ENCODE measurements at regions not wholly inside any gene's neighbourhood (a gene's known extent, or its start where the extent isn't known, plus 50 kb on each side); places are given as distances from the start of the nearest gene placed in this dataset.

- no peaks in the 10 kb centered on the region for H3K9me3 Mint-ChIP-seq
- H3K27me3 Mint-ChIP-seq (ENCODE audit: low read depth), result peaks cover 3% of the 10 kb centered on the region
These were observed 96.3 kb upstream of the SLC44A3 start for GRCh38 chr1:94723894-94724293.

GRCh38 chr1:94723463-94723862 lies 96.7 kb upstream of the SLC44A3 start:
- H3K9me3 Mint-ChIP-seq, result no peaks in the 10 kb centered on the region
- ATAC-seq (no peak), DNase-seq (no peak)
- H3K4me1 Mint-ChIP-seq (ENCODE audit: low read depth), result no peaks in the 10 kb centered on the region
- H3K36me3 Mint-ChIP-seq (ENCODE audit: insufficient read depth), result no peaks in the 10 kb centered on the region
- H3K4me3 Mint-ChIP-seq, result no peak overlapping the region
- H3K27me3 Mint-ChIP-seq (ENCODE audit: low read depth), result peaks cover 3% of the 10 kb centered on the region

More at GRCh38 chr1:94723894-94724293, 96.3 kb upstream of the SLC44A3 start:
- Mint-ChIP-seq H3K4me3 (no peak overlapping the region), H3K4me1 (ENCODE audit: low read depth) (no peaks in the 10 kb centered on the region), H3K36me3 (ENCODE audit: insufficient read depth) (no peaks in the 10 kb centered on the region)
- no peak for DNase-seq
- ATAC-seq, result no peak

GRCh38 chr1:94722181-94722580 lies 98.0 kb upstream of the SLC44A3 start:
- no peak for ATAC-seq
- Mint-ChIP-seq H3K36me3 (ENCODE audit: insufficient read depth) (no peaks in the 10 kb centered on the region), H3K9me3 (no peaks in the 10 kb centered on the region), H3K4me1 (ENCODE audit: low read depth) (no peaks in the 10 kb centered on the region), H3K27me3 (ENCODE audit: low read depth) (peaks cover 3% of the 10 kb centered on the region), H3K4me3 (no peak overlapping the region)
- DNase-seq, result no peak

- H3K4me1 Mint-ChIP-seq (ENCODE audit: low read depth), result no peaks in the 10 kb centered on the region
- no peaks in the 10 kb centered on the region for H3K36me3 Mint-ChIP-seq (ENCODE audit: insufficient read depth)
- ATAC-seq, result no peak
- DNase-seq, result no peak
- H3K4me3 Mint-ChIP-seq, result no peak overlapping the region
- peaks cover 3% of the 10 kb centered on the region for H3K27me3 Mint-ChIP-seq (ENCODE audit: low read depth)
- no peaks in the 10 kb centered on the region for H3K9me3 Mint-ChIP-seq
These were observed 98.9 kb upstream of the SLC44A3 start for GRCh38 chr1:94721240-94721639.

- Mint-ChIP-seq H3K9me3 (no peaks in the 10 kb centered on the region), H3K4me3 (no peak overlapping the region), H3K4me1 (ENCODE audit: low read depth) (no peaks in the 10 kb centered on the region), H3K36me3 (ENCODE audit: insufficient read depth) (no peaks in the 10 kb centered on the region), H3K27me3 (ENCODE audit: low read depth) (peaks cover 3% of the 10 kb centered on the region)
- no peak for DNase-seq
- peak in 1 of 2 donors; percentile 43 for ATAC-seq
These were observed 100.0 kb upstream of the SLC44A3 start for GRCh38 chr1:94719926-94720793.

- ATAC-seq (no peak), DNase-seq (no peak)
- Mint-ChIP-seq H3K36me3 (ENCODE audit: insufficient read depth) (no peaks in the 10 kb centered on the region), H3K4me3 (no peak overlapping the region), H3K27me3 (ENCODE audit: low read depth) (peaks cover 2% of the 10 kb centered on the region), H3K4me1 (ENCODE audit: low read depth) (no peaks in the 10 kb centered on the region), H3K9me3 (no peaks in the 10 kb centered on the region)
These were observed 103.2 kb upstream of the SLC44A3 start for GRCh38 chr1:94716965-94717364.

- Mint-ChIP-seq H3K36me3 (ENCODE audit: insufficient read depth) (no peaks in the 10 kb centered on the region), H3K9me3 (no peaks in the 10 kb centered on the region), H3K4me3 (no peak overlapping the region), H3K27me3 (ENCODE audit: low read depth) (peaks cover 2% of the 10 kb centered on the region), H3K4me1 (ENCODE audit: low read depth) (no peaks in the 10 kb centered on the region)
- DNase-seq (no peak), ATAC-seq (no peak)
These were observed 104.8 kb upstream of the SLC44A3 start for GRCh38 chr1:94715321-94715720.

GRCh38 chr1:94714552-94714951 lies 105.6 kb upstream of the SLC44A3 start:
- Mint-ChIP-seq H3K36me3 (ENCODE audit: insufficient read depth) (no peaks in the 10 kb centered on the region), H3K27me3 (ENCODE audit: low read depth) (peaks cover 2% of the 10 kb centered on the region), H3K9me3 (no peaks in the 10 kb centered on the region), H3K4me3 (no peak overlapping the region), H3K4me1 (ENCODE audit: low read depth) (no peaks in the 10 kb centered on the region)
- DNase-seq (no peak), ATAC-seq (no peak)

- Mint-ChIP-seq H3K27me3 (ENCODE audit: low read depth) (peaks cover 2% of the 10 kb centered on the region), H3K4me3 (no peak overlapping the region), H3K36me3 (ENCODE audit: insufficient read depth) (no peaks in the 10 kb centered on the region), H3K4me1 (ENCODE audit: low read depth) (no peaks in the 10 kb centered on the region), H3K9me3 (no peaks in the 10 kb centered on the region)
- DNase-seq, result no peak
- no peak for ATAC-seq
These were observed 106.0 kb upstream of the SLC44A3 start for GRCh38 chr1:94714152-94714551.

GRCh38 chr1:94713472-94714141 lies 106.5 kb upstream of the SLC44A3 start:
- ATAC-seq, result peak in 1 of 2 donors; percentile 12
- Mint-ChIP-seq H3K27me3 (ENCODE audit: low read depth) (peaks cover 2% of the 10 kb centered on the region), H3K4me3 (no peak overlapping the region), H3K9me3 (no peaks in the 10 kb centered on the region), H3K36me3 (ENCODE audit: insufficient read depth) (no peaks in the 10 kb centered on the region), H3K4me1 (ENCODE audit: low read depth) (no peaks in the 10 kb centered on the region)
- DNase-seq, result no peak

GRCh38 chr1:94709891-94710581 lies 110.1 kb upstream of the SLC44A3 start:
- H3K36me3 Mint-ChIP-seq (ENCODE audit: insufficient read depth), result no peaks in the 10 kb centered on the region
- H3K27me3 Mint-ChIP-seq (ENCODE audit: low read depth), result peaks cover 4% of the 10 kb centered on the region
- no peak for DNase-seq
- H3K4me3 Mint-ChIP-seq, result no peak overlapping the region
- no peak for ATAC-seq
- no peaks in the 10 kb centered on the region for H3K4me1 Mint-ChIP-seq (ENCODE audit: low read depth)
- H3K9me3 Mint-ChIP-seq, result no peaks in the 10 kb centered on the region

- Mint-ChIP-seq H3K9me3 (no peaks in the 10 kb centered on the region), H3K4me1 (ENCODE audit: low read depth) (no peaks in the 10 kb centered on the region), H3K27me3 (ENCODE audit: low read depth) (peaks cover 4% of the 10 kb centered on the region)
These were observed 111.3 kb upstream of the SLC44A3 start for GRCh38 chr1:94708811-94709210.

GRCh38 chr1:94708299-94708685 lies 111.9 kb upstream of the SLC44A3 start:
- no peaks in the 10 kb centered on the region for H3K4me1 Mint-ChIP-seq (ENCODE audit: low read depth)
- no peak for DNase-seq
- H3K4me3 Mint-ChIP-seq, result no peak overlapping the region
- H3K9me3 Mint-ChIP-seq, result no peaks in the 10 kb centered on the region
- H3K36me3 Mint-ChIP-seq (ENCODE audit: insufficient read depth), result no peaks in the 10 kb centered on the region
- ATAC-seq, result no peak
- H3K27me3 Mint-ChIP-seq (ENCODE audit: low read depth), result peaks cover 4% of the 10 kb centered on the region

More at GRCh38 chr1:94708811-94709210, 111.3 kb upstream of the SLC44A3 start:
- DNase-seq (no peak), ATAC-seq (no peak)
- no peaks in the 10 kb centered on the region for H3K36me3 Mint-ChIP-seq (ENCODE audit: insufficient read depth)
- no peak overlapping the region for H3K4me3 Mint-ChIP-seq
